ENCODE measurements at regions not wholly inside any gene's neighbourhood (a gene's known extent, or its start where the extent isn't known, plus 50 kb on each side); places are given as distances from the start of the nearest gene placed in this dataset.

DNA sequence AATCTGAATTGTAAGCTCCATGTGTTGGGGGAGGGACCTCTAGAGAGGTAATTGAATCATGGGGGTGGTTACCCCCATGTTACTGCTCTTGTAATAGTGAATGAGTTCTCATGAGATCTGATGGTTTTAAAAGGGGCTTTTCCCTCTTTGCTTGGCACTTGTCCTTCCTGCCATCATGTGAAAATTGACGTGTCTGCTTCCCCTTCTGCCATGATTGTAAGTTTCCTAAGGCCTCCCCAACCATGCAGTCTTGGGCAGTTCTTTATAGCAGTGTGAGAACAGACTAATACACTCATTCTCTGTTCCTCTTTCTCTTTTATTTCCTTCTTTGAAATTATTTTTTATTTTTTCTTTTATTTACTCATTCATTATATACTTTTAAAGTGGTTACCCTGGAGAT is 239.4 kb downstream of the CSNK2A3 start:
- TF ChIP-seq, protein P1, sequence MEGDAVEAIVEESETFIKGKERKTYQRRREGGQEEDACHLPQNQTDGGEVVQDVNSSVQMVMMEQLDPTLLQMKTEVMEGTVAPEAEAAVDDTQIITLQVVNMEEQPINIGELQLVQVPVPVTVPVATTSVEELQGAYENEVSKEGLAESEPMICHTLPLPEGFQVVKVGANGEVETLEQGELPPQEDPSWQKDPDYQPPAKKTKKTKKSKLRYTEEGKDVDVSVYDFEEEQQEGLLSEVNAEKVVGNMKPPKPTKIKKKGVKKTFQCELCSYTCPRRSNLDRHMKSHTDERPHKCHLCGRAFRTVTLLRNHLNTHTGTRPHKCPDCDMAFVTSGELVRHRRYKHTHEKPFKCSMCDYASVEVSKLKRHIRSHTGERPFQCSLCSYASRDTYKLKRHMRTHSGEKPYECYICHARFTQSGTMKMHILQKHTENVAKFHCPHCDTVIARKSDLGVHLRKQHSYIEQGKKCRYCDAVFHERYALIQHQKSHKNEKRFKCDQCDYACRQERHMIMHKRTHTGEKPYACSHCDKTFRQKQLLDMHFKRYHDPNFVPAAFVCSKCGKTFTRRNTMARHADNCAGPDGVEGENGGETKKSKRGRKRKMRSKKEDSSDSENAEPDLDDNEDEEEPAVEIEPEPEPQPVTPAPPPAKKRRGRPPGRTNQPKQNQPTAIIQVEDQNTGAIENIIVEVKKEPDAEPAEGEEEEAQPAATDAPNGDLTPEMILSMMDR (IDR thresholded peaks at IDR 0.05): no peak
- TF ChIP-seq POLR2AphosphoS5 (IDR thresholded peaks at IDR 0.05): no peak
- TF ChIP-seq EP300 (IDR thresholded peaks at IDR 0.05): no peak
- no peak for TF ChIP-seq POLR2A (IDR thresholded peaks at IDR 0.05)

All from stomach (tissue), 4 donors.